Keratinocyte (primary cell): ENCODE measurements at regions not wholly inside any gene's neighbourhood (a gene's known extent, or its start where the extent isn't known, plus 50 kb on each side); places are given as distances from the start of the nearest gene placed in this dataset.

Source experiments
- DNase-seq: peaks from one replicate; pipeline ENCODE4 v3.0.0-alpha.2; 2011; ENCODE audit warnings: low read depth, missing footprints, low spot score
- FAIRE-seq: peaks from 2 replicates; lab custom pipeline; 2011; peaks lifted over from hg19 to GRCh38; lab: Jason Lieb, UNC
- H2AFZ ChIP-seq: 2 replicates; pipeline ENCODE4 v1.6.0; 2012; ENCODE audit warnings: low read length, control low read depth, inconsistent platforms; ENCODE audit not compliant: control insufficient read depth
- H3K27ac ChIP-seq: 2 replicates; pipeline ENCODE4 v1.5.1; 2011; ENCODE audit warnings: low read length; ENCODE audit not compliant: control insufficient read depth, insufficient read depth
- H3K27me3 ChIP-seq: 3 replicates; pipeline ENCODE4 v1.6.0; 2011; ENCODE audit warnings: low read length; ENCODE audit not compliant: control insufficient read depth, insufficient read depth; ENCODE audit errors: extremely low read depth
- H3K36me3 ChIP-seq, 2 experiments: 2 replicates in 1 of 2; 3 replicates in 1 of 2; pipeline ENCODE4 v1.5.1; 2011; ENCODE audit warnings: low read length in 2 of 2, mild to moderate bottlenecking in 1 of 2; ENCODE audit not compliant: control insufficient read depth in 2 of 2, insufficient read depth in 2 of 2; ENCODE audit errors: extremely low read depth in 1 of 2
- H3K4me1 ChIP-seq: 3 replicates; pipeline ENCODE4 v1.5.1; 2011; ENCODE audit warnings: low read length; ENCODE audit not compliant: control insufficient read depth, insufficient read depth; ENCODE audit errors: extremely low read depth
- H3K4me2 ChIP-seq: 3 replicates; pipeline ENCODE4 v1.6.0; 2011; ENCODE audit warnings: low read depth, low read length; ENCODE audit not compliant: control insufficient read depth, insufficient read depth; ENCODE audit errors: extremely low read depth
- H3K4me3 ChIP-seq, 3 experiments: fragments of 200-600 bp in 1 of 3; sonication (generic) in 1 of 3; 2 replicates in 2 of 3; 3 replicates in 1 of 3; pipeline ENCODE4 v1.5.1; 2011 to 2016; ENCODE audit warnings: low read length in 3 of 3, mild to moderate bottlenecking in 3 of 3, control low read depth in 2 of 3, inconsistent platforms in 1 of 3, low read depth in 1 of 3, mixed read lengths in 1 of 3, mixed run types in 1 of 3, moderate library complexity in 1 of 3; ENCODE audit not compliant: control insufficient read depth in 2 of 3, insufficient read depth in 2 of 3; ENCODE audit errors: extremely low read depth in 1 of 3
- H3K79me2 ChIP-seq: 2 replicates; pipeline ENCODE4 v1.6.0; 2012; ENCODE audit warnings: low read length; ENCODE audit not compliant: control insufficient read depth, insufficient read depth
- H3K9ac ChIP-seq: 3 replicates; pipeline ENCODE4 v1.6.0; 2011; ENCODE audit warnings: low read length; ENCODE audit not compliant: control insufficient read depth, insufficient read depth; ENCODE audit errors: extremely low read depth
- H3K9me1 ChIP-seq: 3 replicates; pipeline ENCODE4 v1.6.0; 2011; ENCODE audit warnings: low read length; ENCODE audit not compliant: control insufficient read depth, insufficient read depth; ENCODE audit errors: extremely low read depth
- H3K9me3 ChIP-seq: 2 replicates; pipeline ENCODE4 v1.5.1; 2012; ENCODE audit warnings: low read depth, low read length; ENCODE audit not compliant: control insufficient read depth
- H4K20me1 ChIP-seq: 3 replicates; pipeline ENCODE4 v1.6.0; 2011; ENCODE audit warnings: low read length; ENCODE audit not compliant: control insufficient read depth, insufficient read depth; ENCODE audit errors: extremely low read depth
- EZH2 ChIP-seq: IDR thresholded peaks from one replicate; pipeline ENCODE4 v1.6.1; 2012; ENCODE audit warnings: inconsistent platforms, mild to moderate bottlenecking, low read length, moderate library complexity
- dilution Hi-C: fragments of 300-500 bp; cut with MboI; formaldehyde crosslinking; loops from one replicate; pipeline ENCODE4 v1.7.0; 2020; ENCODE audit warnings: low sequenced_read_pairs; ENCODE audit not compliant: extremely low pct_ligation_motif_present
- TF ChIP-seq, protein P1 (sequence below), 3 experiments: IDR thresholded peaks in 1 of 3; conservative IDR thresholded peaks in 1 of 3; optimal IDR thresholded peaks in 1 of 3; 2 replicates in 2 of 3; 3 replicates in 1 of 3; pipeline versions ENCODE3 to v1.5.1; 2011; ENCODE audit warnings: low read length in 3 of 3, mild to moderate bottlenecking in 3 of 3, moderate library complexity in 2 of 3, control low read depth in 1 of 3, inconsistent platforms in 1 of 3; ENCODE audit not compliant: insufficient read depth in 2 of 3; ENCODE audit errors: extremely low read depth in 1 of 3

DNA sequence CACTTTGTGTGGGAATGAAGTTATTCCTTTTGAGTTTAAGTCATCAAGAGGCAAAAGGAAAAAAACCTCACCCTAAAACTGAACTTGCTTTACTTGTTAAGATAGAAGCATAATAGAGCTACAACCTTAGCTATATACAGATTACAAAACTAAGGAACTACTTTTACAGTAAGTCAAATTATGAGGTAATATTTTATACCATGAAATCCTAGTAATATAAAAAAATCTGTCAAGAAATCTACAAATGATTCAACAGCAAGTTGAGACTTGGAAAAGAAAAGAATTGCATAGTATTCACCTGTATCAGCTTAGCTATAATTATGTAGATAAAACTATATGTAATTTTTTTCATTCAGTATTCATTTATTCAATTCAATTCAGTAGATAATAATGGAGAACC is 335.3 kb downstream of the KLF5 start:
- peak overlapping the region; percentile 24 for H3K27ac ChIP-seq
- TF ChIP-seq EZH2, result no peak
- TF ChIP-seq, protein P1, sequence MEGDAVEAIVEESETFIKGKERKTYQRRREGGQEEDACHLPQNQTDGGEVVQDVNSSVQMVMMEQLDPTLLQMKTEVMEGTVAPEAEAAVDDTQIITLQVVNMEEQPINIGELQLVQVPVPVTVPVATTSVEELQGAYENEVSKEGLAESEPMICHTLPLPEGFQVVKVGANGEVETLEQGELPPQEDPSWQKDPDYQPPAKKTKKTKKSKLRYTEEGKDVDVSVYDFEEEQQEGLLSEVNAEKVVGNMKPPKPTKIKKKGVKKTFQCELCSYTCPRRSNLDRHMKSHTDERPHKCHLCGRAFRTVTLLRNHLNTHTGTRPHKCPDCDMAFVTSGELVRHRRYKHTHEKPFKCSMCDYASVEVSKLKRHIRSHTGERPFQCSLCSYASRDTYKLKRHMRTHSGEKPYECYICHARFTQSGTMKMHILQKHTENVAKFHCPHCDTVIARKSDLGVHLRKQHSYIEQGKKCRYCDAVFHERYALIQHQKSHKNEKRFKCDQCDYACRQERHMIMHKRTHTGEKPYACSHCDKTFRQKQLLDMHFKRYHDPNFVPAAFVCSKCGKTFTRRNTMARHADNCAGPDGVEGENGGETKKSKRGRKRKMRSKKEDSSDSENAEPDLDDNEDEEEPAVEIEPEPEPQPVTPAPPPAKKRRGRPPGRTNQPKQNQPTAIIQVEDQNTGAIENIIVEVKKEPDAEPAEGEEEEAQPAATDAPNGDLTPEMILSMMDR (optimal IDR thresholded peaks at IDR 0.05 in 1 of 3, IDR thresholded peaks at IDR 0.05 in 1 of 3, conservative IDR thresholded peaks at IDR 0.05 in 1 of 3; ENCODE audit: extremely low read depth in 1 of 3, insufficient read depth in 2 of 3, low read length in 3 of 3), result no peak
- H3K27me3 ChIP-seq, result no peaks in the 10 kb centered on the region
- no peaks in the 10 kb centered on the region for H4K20me1 ChIP-seq
- H3K4me3 ChIP-seq, result no peak overlapping the region
- H3K9me1 ChIP-seq, result no peaks in the 10 kb centered on the region
- no peak overlapping the region for H3K4me2 ChIP-seq
- no peaks in the 10 kb centered on the region for H3K9me3 ChIP-seq
- H3K36me3 ChIP-seq, result no peaks in the 10 kb centered on the region
- H3K79me2 ChIP-seq, result no peaks in the 10 kb centered on the region
- no peak overlapping the region for H2AFZ ChIP-seq
- no peak for FAIRE-seq
- dilution Hi-C loops, result no loop called here
- H3K9ac ChIP-seq, result no peak overlapping the region
- DNase-seq, result no peak
- peaks cover 9% of the 10 kb centered on the region for H3K4me1 ChIP-seq

DNA sequence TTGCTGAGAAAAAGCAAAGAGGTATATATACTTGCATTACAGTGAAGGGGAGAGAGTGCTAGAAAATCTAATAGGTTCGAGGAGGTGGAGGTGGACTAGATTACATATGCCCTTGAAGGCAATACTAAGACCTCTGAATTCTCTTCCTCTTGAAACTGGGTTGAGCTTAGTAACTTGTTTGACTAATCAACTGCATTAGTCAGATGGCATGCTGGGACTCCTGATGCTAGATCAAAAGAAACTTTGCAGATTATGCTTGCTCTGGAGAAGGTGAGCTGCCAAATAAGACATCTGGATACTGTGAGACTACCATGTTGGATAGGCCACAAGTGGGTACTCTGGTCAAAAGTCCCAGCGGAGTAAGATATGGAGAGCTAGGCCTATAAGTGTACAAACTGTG is 331.3 kb downstream of the KLF5 start:
- no peak overlapping the region for H3K27ac ChIP-seq
- dilution Hi-C loops, result no loop called here
- FAIRE-seq, result peak; percentile 53

More for the DNA sequence above, 331.3 kb downstream of the KLF5 start:
- Histone ChIP-seq H3K4me1 (peaks cover 3% of the 10 kb centered on the region), H3K79me2 (no peaks in the 10 kb centered on the region), H3K4me2 (no peak overlapping the region), H4K20me1 (no peaks in the 10 kb centered on the region), H2AFZ (no peak overlapping the region), H3K9me3 (no peaks in the 10 kb centered on the region), H3K4me3 (no peak overlapping the region), H3K9ac (no peak overlapping the region), H3K9me1 (no peaks in the 10 kb centered on the region), H3K27me3 (no peaks in the 10 kb centered on the region), H3K36me3 (no peaks in the 10 kb centered on the region)
- TF ChIP-seq EZH2, result no peak
- TF ChIP-seq, protein P1 (optimal IDR thresholded peaks at IDR 0.05 in 1 of 3, IDR thresholded peaks at IDR 0.05 in 1 of 3, conservative IDR thresholded peaks at IDR 0.05 in 1 of 3; ENCODE audit: extremely low read depth in 1 of 3, insufficient read depth in 2 of 3, low read length in 3 of 3), result no peak
- DNase-seq, result no peak
